IPS DF 4.7 (cell line): ENCODE measurements at regions not wholly inside any gene's neighbourhood (a gene's known extent, or its start where the extent isn't known, plus 50 kb on each side); places are given as distances from the start of the nearest gene placed in this dataset.
A peak's percentile ranks its signal among the peaks of the same experiment; 100 is the strongest.

Source experiments
- DNase-seq: peaks from one replicate; pipeline ENCODE4 v3.0.0-alpha.2; 2013; ENCODE audit warnings: low spot score; ENCODE audit errors: extremely low read depth

DNA sequence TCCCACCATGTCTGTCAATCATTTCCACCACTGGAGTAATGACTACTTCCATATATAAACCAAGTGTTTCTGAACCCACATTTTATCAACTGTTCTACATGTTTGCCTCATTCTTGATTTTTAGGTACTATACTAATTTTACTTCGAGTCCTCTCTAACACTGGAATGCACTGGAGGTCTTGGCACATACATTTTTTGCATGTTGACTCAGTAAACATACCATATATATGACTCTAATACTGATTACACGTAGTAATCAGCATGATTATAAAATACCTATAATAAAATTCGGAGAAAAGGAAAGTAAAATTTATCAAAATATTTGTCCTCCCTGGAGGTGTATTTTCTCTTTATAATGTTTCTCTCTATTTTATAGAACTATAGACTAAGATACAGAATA lies 621.7 kb upstream of the NUDT12 start:
- no peak for DNase-seq

DNA sequence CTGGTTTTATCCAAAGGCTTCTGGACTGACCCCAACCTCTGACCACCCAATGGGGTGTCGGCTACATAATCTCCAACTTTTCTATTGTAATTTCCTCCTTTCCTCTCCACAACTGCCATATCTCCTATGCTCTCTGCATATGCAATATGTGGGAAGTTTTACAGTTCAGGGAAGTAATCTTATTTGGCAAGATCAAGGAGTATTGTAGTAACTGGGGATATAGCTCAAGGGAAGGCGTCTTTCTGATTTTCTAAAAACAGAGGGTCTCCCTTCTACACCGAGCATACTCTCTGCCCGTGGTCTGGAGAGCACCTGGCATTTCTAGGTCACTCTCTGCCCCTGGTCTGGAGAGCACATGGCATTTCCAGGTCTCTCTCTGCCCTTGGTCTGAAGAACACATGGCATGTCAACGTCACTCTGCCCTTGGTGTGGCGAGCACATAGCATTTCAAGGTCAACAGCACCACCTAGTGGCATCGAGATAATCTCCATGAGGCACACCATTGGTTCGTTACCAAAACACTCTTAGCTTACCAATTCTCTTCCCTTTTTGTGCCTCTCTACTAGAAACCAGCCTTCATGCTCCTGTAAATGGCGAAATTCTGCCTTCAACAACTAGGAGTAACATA lies 616.4 kb upstream of the NUDT12 start:
- peak; percentile 90 for DNase-seq

DNA sequence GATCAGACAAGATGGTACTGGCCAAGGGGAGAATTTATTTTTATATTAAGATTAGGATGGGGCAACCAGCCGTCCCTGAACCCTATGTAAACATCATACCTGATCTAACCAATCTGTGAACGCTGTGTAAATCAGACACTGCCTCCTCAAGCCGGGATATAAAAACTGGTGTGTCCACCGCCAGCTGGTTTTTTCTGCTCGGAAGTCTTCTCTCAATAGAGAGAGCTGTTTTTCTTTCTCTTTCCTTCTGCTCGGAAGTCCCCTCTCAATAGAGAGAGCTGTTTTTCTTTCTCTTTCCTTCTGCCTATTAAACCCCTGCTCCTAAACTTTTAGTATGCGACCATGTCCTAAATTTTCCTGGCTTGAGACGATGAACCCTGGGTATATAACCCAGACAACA lies 615.5 kb upstream of the NUDT12 start:
- no peak for DNase-seq

DNA sequence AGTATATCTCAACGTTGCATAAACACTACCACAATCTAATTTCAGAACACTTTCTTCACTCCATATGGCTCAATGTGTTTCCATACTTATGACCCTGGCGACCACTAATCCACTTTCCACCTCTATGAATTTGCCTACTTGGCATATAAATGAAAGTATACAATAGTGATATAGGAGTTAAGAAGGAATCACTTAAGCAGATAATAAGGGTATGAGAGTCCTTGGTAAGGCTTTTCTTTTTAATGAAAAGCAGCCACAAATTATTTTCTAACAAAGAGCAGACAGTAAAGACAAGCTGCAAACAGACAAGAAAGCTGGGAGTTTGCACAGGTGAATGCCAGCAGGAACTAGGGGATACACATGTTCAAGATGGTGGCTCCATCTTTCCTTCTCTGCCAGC lies 615.1 kb upstream of the NUDT12 start:
- DNase-seq, result no peak

DNA sequence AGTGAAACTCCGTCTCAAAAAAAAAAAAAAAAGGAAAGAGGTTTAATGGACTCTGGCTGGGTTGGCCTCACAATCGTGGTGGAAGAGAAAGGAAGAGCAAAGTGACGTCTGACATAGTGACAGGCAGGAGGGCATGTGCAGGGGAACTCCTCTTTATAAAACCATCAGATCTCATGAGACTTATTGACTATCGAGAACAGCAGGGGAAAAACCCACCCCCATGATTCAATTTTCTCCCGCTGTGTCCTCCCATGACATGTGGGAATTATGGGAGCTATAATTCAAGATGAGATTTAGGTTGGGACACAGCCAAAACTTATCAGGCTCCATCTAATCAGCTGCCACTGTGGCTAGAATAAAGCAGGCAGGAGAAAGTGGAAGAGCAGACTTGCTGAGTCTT lies 610.4 kb upstream of the NUDT12 start:
- DNase-seq, result no peak

DNA sequence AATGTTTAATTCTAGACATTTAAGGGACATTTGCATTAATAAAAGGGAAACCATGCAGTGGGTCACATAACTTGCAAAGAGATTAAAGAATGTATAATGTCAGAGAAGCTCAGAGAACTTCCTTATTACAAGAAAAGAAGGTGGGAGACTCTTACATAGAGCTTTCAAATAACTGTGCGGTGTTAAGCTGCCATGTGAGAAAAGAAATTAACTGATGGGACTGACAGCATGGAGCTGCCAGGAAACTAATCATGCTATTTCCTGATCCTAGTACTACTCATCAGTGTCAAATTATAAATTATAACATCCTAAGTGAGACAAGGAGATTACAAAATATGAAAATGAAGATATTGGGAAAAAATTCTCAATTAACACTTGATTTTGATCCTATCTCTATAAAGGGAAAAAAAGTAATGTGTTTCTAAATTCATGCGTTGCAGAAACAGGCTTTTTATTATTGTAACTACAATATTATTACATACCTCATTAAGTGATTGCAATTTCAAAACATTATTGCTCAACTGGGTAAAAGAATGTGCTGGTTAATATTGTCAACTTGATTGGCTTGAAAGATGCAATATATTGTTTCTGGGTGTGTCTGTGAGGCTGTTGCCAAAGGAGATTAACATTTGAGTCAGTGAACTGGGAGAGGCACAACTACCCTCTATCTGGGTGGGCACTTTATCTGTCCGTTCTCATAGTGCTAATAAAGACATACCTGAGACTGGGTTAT lies 609.5 kb upstream of the NUDT12 start:
- no peak for DNase-seq

DNA sequence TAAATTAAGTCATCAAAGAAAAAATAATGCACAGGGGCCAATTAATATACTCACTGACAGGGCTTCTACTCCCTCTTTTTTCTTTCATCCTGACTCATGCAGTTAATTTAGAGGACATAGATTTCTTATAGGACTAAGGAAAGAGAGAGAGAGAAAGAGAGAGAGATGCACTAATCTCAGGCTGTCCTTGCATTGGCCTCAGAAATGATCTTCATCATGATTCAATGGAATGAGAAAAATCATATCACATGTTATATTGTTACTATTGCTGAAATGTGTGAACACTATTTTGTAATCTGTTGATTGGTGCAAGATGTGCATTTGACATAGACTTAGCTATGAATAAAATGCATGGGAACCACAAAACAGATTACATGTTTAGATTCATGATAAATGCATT lies 608.3 kb upstream of the NUDT12 start:
- no peak for DNase-seq

DNA sequence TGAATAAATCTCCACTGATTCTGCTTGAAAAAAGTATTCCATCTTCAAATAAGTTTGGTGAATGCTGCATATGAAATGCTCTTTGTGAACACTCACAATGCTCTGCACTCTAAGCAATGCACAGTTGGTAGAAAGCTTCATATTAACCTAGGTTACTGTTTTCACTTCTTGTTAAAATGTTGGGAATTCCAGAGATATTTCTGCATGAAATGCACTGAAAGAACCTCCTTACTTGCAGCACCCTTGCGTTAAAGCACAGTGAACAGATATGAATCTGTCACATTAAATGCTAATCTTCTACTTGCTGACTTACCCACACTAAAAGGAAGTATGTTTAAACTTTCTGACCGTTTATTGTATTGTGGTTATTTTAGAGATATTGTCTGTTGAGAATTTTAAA lies 584.1 kb upstream of the NUDT12 start:
- DNase-seq, result no peak

DNA sequence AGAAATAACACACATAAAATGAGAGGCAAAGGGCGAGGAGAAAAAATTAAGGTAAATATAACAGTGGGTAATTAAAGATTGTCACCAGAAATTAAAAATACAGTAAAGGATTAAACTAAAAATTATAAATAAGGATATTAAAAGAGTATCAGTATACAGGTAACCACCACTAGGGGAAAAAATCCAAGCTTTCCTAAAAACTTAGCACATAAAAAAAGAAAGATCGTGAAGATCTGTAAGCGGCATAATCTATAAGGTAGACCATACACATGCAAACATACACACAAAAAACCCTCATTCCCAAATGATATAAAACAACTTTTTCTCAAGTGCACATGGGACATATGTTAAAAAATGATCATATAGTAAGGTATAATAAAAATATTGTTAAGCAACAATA lies 577.3 kb upstream of the NUDT12 start:
- DNase-seq, result no peak

DNA sequence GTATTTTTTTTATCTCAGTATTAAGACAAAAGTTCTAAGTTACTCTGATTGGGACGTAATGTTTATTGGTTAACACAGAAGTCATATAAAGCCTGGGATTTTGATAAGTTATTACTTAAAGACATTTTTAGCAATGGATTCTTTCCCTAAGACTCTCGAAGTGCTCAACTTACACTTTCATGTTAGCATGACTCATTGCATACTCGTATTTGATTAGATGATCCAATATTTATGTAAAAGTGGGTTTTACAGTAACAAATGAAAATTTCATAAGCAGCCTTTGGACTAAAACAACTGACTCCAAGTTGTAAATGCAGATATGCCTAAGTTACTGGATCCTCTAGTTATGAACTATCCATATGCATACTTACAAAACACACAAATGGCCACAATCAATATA lies 567.7 kb upstream of the NUDT12 start:
- DNase-seq, result no peak

DNA sequence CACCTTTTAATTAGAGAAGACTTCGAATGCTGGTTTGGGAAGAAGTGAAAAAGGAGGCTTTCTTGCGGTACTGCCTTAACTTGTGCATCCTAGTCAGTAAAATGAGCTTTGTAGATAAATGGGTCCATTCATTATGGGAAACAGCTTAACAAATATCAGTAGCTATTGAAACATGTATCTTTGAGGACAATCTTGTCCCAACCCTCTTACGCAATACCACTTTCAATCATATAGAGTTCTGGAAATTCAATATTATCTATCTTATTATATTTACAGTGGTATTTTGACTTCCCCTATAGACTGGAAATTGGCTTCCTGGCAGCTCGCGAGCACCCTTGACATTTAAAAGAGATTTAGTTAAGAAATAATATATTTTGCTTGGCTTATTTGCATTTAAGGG lies 565.8 kb upstream of the NUDT12 start:
- DNase-seq, result no peak

DNA sequence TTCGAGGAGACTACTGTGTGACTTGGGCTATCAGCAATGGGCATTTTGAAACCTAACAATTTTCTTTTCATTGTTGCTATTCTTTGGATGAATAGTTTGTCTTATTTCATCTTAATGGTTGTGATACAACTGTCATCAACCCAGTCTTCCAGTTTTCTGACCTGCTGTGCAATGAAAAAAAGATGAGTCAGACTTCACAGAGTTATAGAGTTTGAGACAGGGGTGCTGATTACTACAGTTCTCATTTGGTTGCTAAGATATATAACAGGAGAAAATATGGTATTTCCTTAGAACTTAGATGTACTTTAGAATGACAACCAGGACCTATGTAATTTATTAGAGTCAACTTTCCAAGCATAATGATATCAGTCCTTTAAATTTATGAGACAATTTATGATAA lies 564.4 kb upstream of the NUDT12 start:
- DNase-seq, result no peak

DNA sequence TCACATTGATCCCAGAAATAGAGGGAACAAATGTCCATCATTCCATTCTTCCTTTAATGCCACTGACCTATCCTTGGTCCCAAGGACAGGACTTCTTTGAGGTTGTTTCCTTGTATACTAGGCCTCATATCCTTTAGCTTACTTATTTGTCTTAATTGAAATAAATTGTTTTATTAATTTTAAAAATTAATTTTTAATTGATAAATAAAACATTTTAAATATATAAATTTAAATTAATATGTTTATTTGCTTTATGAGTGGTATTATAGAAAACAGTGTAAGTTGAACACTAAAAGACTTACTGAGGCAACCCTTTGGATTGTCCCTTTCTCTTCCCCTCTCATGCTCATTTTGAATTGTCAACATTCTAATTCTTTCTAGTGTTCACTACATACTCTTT lies 556.9 kb upstream of the NUDT12 start:
- no peak for DNase-seq

DNA sequence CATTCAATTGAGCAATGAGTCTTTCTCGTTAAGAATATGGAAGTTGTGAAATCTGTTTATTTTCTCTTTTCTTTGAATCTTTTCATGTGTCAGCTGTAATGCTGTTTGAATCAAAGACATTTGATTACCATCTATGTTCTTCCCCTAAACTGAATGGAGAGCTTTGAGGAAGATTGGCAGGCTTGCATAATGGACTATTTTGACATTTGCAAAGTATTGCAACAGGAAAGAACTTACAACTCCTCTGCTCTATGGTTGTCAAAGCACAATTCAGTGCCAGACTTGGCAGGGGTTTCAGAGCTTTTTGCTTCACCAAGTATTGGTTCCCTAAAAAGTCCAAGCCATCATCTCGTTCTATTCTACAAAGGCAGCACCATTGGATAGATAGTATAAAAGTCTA lies 549.0 kb upstream of the NUDT12 start:
- no peak for DNase-seq

DNA sequence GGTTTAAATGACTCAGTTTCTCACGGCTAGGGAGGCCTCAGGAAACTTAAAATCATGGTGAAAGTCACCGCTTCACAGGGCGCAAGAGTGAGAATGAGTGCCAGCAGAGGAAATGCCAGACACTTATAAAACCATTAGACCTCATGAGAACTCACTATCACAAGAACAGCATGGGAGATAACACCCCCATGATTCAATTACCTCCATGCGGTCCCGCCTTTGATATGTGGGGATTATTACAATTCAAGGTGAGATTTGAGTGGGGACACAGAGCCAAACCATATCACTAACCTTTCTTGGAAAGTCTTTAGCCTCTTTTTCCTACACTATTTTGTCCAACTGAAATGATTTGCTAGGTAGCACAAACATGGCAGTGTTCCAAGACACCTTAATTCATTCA lies 533.9 kb upstream of the NUDT12 start:
- DNase-seq, result no peak

DNA sequence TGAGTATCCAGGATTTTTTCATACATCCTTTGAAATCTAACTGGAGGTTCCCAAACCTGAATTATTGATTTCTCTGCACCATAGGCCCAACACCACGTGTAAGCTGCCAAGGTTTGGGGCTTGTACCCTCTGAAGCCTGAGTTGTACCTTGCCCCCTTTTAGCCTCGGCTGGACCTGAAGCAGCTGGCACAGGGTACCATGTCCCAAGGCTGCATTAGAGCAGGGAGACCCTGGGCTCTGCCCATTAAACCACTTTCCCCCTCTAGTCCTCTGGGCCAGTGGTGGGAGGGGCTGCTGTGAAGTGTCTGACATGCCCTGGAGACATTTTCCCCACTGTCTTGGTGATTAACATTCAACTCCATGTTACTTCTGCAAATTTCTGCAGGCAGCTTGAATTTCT lies 532.9 kb upstream of the NUDT12 start:
- DNase-seq, result no peak

DNA sequence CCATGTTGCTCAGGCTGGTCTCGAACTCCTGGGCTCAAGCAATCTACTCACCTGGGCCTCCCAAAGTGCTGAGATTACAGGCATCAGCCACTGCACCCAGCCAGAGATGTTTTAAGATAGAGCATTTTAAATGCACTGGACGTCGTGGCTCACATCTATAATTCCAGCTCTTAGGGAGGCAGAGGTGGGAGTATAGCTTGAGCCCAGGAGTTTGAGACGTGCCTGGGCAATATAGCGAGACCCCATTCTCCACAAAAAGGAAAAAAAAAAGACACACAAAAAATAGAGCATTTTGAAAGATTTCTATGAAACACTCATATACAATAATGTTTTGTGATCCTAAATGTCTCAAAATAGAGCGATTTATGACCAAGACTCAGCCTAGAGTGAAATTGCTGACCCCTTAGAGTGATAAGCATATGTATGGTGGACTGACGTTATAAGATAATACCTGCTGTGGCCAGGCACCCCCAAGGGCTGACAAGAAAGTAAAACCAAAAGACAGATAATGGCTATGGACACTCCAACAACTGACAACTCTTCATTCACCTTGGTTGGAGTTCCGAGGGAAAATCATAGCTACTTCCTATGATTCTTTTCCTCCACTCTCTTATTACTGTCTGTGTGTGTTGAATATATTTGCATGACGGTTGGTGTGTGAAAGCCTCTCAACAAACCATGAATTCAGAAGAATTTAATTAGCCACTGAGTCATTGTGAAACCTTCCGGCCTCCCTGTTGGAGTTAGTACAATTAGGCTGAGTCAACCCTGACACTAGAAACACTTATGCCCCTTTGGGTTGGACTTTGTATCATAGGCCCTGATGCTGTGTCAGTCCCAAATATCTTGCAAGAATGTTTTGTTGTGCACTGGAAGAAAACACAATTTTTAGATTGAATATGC lies 526.5 kb upstream of the NUDT12 start:
- no peak for DNase-seq

DNA sequence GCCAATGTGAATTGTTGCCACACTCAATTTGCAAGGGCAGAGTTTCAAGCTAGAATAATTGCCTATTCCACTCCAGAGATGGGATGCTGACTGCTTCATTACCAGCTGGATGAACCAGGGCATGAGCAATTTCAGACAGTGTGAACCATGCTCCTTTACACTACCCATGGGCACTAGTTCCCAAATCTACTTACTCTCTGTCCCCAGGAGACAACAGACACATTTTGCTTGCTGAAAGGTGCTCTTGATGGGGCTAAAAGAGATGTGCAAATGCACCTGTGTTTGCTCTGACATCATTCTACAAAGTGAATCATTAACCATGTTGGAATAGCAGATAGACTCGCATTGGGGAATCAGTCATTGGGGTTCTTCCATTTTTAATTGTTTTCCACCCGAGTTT lies 522.3 kb upstream of the NUDT12 start:
- DNase-seq, result no peak

DNA sequence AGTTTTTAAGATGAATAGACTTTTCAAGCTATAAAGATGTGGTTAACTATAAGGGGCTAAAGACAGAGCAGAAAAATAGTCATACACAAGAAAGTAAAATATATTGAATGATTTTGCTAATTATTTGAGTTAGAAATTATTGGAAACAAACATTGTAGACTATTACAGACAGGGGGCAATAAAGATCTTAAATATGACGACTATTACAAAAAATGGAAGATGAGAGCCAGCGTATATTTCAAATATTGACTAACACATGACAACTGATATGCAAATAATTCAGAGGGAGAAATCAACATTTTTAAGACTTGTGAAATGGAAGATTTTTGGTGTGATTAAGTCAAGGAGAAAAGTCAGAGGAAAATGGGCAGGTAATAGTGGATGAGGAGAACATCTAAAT lies 520.2 kb upstream of the NUDT12 start:
- DNase-seq, result no peak

DNA sequence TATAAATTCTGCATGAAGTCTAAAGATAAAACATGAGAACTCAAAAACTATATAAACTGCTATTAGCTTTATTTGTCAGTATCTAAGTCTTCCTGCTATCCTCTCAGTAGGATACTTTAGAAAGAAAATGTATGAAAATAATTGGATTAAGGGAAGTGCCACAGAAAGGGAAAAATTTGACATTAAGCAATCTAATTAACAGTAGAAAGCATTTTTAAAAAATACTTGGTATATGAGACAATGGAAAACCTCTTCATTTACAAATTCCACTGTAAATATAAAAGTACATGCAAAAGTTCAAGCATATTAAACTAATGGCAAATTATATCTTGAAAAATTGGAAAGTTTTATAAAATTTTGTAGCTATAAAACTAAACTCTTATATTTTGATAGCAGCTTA lies 518.6 kb upstream of the NUDT12 start:
- no peak for DNase-seq

DNA sequence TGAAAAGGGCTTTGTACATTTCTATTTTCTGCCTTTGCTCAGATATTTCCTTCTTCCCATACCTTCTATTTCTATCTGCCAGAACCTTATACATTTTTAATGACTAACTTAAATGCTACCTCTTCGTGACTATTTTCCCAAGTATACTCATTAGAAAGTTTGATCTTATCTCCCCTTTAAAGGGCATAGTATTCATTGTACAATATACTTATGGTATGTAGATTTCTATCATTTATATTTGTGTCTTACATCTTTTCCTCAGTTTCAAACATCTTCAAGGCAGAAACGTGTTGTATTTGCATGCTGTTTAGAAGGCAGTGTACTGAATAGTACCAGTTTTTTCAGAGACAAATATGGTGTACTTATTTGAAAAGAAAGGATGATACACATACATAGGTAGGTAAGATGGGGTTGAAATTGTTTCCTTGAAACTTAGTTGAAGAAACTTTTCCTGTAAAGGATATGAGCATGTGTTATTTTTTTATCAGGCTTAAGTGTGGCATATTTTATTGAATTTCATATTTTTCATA lies 518.1 kb upstream of the NUDT12 start:
- DNase-seq, result no peak
